ENCODE measurements at regions not wholly inside any gene's neighbourhood (a gene's known extent, or its start where the extent isn't known, plus 50 kb on each side); places are given as distances from the start of the nearest gene placed in this dataset.
A peak's percentile ranks its signal among the peaks of the same experiment; 100 is the strongest.

DNA sequence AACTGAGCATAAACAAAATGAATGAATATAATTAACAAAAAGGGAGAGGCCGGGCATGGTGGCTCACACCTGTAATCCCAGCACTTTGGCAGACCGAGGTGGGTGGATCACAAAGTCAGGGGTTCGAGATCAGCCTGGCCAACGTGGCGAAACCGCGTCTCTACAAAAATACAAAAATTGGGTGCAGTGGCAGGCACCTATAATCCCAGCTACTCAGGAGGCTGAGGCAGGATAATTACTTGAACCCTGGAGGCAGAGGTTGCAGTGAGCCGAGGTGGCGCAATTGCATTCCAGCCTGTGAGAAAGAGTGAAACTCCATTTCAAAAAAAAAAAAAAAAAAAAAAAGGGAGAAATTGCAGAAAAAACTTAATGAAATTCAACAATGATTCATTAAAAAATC is 839.3 kb upstream of the CTNND2 start:
- Histone ChIP-seq H3K14ac (ENCODE audit: insufficient read length) (no peak overlapping the region), H2BK5ac (ENCODE audit: low read depth, low read length) (no peak overlapping the region), H4K20me1 (replicated peaks in 1 of 2; ENCODE audit: control insufficient read depth in 1 of 2, insufficient read depth in 2 of 2, low read length in 2 of 2) (no peaks in the 10 kb centered on the region), H3K9ac (replicated peaks in 1 of 4; ENCODE audit: extremely low read depth in 1 of 4, low read depth in 3 of 4, low read length in 3 of 4) (no peak overlapping the region), H3K4me1 (replicated peaks in 1 of 4; ENCODE audit: control insufficient read depth in 3 of 4, insufficient read depth in 4 of 4, low read length in 3 of 4) (no peaks in the 10 kb centered on the region), H3K4ac (replicated peaks; ENCODE audit: insufficient read length, low read depth, low read length) (no peak overlapping the region), H4K5ac (ENCODE audit: insufficient read length, low read depth, low read length) (no peak overlapping the region), H3K79me1 (ENCODE audit: low read depth, low read length) (no peaks in the 10 kb centered on the region), H4K91ac (replicated peaks; ENCODE audit: insufficient read length, low read length) (no peak overlapping the region), H3K4me3 (ENCODE audit: extremely low read depth in 1 of 4, insufficient read depth in 2 of 4, low read depth in 3 of 4, low read length in 4 of 4) (no peak overlapping the region), H2AK5ac (ENCODE audit: low read depth, low read length) (no peak overlapping the region), H3K9me3 (ENCODE audit: insufficient read depth in 2 of 2, low read depth in 1 of 2, low read length in 1 of 2) (no peaks in the 10 kb centered on the region), H2BK12ac (ENCODE audit: low read depth, low read length) (no peak overlapping the region), H3K36me3 (ENCODE audit: control insufficient read depth in 2 of 4, insufficient read depth in 4 of 4, low read length in 3 of 4) (no peaks in the 10 kb centered on the region), H3K23ac (ENCODE audit: insufficient read length) (no peak overlapping the region), H3K23me2 (ENCODE audit: low read depth, low read length) (no peaks in the 10 kb centered on the region; the same call in 1 of the 2 replicates), H3K79me2 (ENCODE audit: control insufficient read depth in 1 of 2, insufficient read depth in 2 of 2, low read length in 2 of 2) (no peaks in the 10 kb centered on the region), H4K8ac (ENCODE audit: extremely low read depth, insufficient read depth, low read length) (no peak overlapping the region), H2BK15ac (ENCODE audit: low read length) (no peak overlapping the region), H3K18ac (ENCODE audit: extremely low read depth, low read length) (no peak overlapping the region), H3K4me2 (ENCODE audit: insufficient read depth in 1 of 2, low read depth in 2 of 2, low read length in 2 of 2) (no peak overlapping the region), H2AFZ (ENCODE audit: low read length) (no peak overlapping the region), H2BK120ac (replicated peaks; ENCODE audit: low read depth, low read length) (no peak overlapping the region), H3K27me3 (replicated peaks in 1 of 4; ENCODE audit: control insufficient read depth in 3 of 4, extremely low read depth in 1 of 4, insufficient read depth in 3 of 4, low read length in 3 of 4) (no peaks in the 10 kb centered on the region), H2BK20ac (ENCODE audit: low read length) (no peak overlapping the region), H3K27ac (ENCODE audit: low read depth, low read length) (no peak overlapping the region), H3K56ac (replicated peaks; ENCODE audit: insufficient read length, low read depth, low read length) (no peak overlapping the region)
- 91% methylated on average over 9 of the region's 9 CpGs; no CpG with 5 or more reads in 1 of the 2 experiments for WGBS, 2 experiments (ENCODE audit: extremely low coverage in 1 of 2, insufficient coverage in 1 of 2, insufficient read length in 1 of 2, insufficient replicate concordance in 2 of 2, low coverage in 1 of 2, low lambda C conversion rate in 2 of 2, missing lambda C conversion rate in 1 of 2)
- POLR2A ChIA-PET (ENCODE audit: partially characterized antibody), result no interaction called here
- FAIRE-seq, result no peak
- DNase-seq (ENCODE audit: low read depth in 1 of 2, low spot score in 2 of 2), result no peak
- CTCF ChIA-PET (ENCODE audit: partially characterized antibody), result no interaction called here
- TF ChIP-seq JUND (IDR thresholded peaks at IDR 0.05; ENCODE audit: low read length) (no peak), CEBPB (IDR thresholded peaks at IDR 0.05; ENCODE audit: low read depth, low read length) (peak; percentile 52; the same call in 1 of the 2 replicates)

Data from H1 (cell line).